Renal cortical epithelial cell (primary cell): ENCODE measurements at regions not wholly inside any gene's neighbourhood (a gene's known extent, or its start where the extent isn't known, plus 50 kb on each side); places are given as distances from the start of the nearest gene placed in this dataset.
"Not testable (repeated sequence)": the region's sequence is repeated elsewhere in the genome, so short reads cannot be mapped to it uniquely, and the experiment has no call there.

Source experiments
- DNase-seq: peaks from one replicate; pipeline ENCODE4 v3.0.0-alpha.2; 2011; ENCODE audit warnings: low read depth

DNA sequence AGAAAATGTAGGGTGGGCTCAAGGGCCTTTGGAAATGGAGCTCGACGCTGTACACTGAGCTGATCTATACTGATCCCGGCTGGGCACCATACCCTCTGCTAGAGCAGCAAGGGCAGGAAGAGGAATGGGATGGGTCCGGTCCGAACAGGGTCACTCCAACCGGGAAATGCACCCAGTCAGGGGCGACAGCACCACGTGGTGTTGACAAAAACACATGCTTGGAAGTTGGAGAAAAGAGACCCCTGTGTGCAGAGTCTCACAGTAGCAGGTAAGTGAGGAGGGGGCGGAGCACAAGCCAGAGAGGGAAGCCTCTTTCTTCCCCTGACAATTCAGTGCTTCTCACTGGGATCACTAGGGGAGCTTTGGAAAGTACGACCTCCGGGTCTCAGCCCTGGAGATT is 84.1 kb upstream of the ASB18 start:
- no peak for DNase-seq

DNA sequence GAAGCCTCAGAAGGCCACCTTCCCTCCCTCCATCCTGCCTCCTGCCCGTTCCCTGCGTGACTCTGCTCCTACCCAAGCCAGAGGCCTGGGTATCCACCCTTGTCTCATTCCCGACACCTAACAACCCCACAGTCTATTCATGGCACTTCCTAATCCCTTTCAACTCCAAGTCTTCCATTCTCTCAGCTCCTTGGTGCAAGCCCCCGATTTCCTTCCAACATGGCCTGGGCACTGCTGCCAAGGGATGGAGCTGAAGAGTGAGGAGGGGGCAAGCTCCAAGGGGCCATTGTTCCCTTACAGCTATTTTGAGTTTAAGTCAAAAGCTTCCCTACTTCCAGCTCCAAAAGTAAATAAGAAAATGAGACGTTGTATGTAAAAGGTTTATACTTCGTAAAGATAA is 84.8 kb upstream of the ASB18 start:
- DNase-seq: no peak

DNA sequence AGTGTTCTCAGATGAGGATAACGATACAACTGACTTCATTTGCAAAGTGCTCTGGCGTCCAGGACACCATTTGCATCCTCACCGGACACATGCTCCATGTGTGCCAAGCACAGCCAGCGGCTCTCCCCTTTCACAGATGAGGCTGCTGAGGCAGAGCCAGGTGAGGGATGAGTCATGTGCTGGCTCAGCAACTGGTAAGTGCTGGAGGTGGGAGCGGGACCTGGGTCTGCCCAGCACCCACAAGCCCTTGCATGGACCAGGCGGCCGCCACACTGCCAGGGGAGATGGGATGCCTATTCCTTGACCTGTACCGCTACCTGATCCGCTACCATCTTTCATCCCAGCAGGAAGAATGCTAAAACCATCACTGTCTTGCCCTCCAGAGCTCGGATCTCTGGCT is 86.2 kb upstream of the ASB18 start:
- no peak for DNase-seq

DNA sequence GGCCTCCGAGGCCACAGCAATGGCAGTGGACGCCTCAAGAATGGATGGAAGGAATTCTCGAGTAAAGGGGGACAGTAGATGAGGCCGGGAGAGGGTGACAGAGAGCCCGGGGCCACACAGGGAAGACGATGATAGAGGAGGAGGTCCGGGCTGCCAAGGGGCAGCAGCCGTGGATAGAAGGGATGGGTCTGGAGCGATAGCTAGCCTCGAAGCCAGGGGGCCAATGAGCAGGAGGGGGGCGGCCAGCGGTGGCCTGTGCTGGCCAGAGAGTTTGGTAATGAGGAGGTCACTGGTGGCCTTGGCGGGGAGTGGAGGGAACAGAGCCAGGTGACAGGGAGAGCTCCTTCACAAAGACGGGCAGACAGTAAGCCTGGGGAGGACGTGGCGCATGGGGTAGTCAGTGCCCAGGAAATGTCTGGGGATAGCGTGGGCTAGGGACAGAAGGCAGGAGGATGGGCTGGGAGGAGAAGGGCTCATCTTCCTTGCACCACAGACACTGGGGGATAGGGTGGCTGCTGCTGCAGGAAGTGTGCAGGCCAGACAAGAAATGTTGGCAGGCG is 87.8 kb upstream of the ASB18 start:
- DNase-seq: no peak

DNA sequence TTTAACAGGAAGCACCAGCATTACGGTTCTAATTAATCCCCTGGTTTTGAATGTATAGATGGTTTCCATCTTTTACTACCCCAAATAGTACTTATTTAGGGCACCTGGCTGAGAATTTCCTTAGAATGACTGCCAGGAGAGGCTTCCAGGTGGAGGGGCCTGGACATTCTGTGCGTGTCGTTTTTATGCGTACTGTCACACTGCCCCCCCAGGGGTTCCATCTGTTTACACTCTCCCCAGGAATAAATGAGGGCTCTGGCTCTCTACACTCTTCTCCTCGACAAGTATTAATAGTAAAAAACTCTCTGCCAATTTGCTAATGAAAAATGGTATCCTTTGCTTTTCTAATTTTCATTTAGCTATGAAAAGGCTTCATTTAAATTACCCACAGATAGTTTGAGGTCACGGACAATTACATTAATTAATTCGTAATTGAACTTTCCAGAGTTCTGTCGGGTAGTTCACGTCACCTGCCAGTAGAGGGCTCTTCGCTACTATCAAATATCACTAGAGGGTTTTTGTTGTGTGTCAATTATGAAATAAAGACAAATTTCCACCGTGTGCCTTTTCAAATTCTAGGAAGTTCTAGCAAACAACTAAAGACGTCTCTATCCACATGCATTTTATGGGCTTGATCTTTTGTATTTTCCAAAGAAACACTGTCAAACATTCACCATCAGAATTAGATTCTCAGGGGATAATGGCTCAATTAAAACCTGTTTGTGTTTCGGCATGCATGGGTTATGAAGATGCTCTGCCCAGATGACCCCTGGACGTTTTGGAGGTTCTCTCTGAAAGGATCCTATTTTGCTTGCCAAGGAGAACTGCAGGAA is 88.8 kb upstream of the ASB18 start:
- peak; percentile 14 for DNase-seq

DNA sequence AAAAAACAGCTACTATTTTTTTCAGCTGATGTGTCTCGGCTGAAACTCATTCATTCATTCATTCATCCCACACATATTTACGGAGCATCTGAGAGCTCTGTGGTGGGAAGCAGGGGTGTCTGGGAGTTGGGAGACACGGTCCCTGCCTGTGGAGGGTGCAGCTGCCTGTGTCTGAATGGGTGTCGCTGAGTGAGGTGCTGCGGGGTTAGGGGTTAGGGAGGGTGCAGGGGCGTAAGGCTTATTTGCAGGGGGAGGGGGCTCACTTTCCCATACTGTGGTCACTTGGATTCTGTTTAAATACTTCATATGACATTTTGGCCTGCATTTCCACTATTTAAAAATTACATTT is 89.4 kb upstream of the ASB18 start:
- no peak for DNase-seq

DNA sequence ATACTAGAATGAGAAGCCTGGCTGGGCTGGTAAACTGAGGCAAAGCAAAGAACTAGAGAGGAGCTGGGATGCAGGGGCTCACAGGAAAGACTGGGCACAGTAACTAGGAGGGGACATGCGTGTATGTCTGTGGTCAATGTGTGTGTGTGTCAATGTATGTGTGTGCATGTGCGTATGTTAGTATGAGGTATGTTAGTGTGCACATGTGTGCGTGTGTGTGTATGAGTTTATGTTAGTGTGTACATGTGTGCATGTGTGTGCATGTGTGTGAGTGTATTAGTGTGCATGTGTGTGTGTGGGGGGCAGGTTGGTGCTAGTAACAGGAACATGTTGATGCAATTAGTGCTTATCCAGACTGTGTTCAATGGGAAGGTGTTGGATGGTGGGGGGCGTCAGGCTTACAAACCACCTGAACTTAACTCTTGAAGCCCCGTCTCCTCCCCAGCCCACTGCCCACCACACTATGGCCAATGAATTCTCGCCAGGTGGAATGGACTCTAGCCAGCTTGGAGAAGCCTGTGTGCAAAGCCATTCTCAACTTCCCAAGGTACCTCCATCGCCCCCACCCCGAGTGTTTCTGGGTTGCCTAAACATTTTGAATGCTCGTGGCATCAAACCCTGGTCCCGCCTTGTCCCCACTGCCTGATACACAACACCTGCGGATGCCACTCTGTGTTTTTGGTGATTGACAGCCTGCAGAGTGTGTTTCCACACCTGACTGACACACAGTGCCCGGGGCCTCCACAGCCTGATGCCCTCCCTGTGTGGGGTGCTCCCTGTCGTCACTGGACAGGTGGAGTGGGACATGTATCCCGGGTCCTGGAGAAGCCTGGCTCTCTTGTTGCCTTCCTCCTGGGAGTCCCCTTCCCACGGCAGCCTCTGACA is 90.1 kb upstream of the ASB18 start:
- no peak for DNase-seq

DNA sequence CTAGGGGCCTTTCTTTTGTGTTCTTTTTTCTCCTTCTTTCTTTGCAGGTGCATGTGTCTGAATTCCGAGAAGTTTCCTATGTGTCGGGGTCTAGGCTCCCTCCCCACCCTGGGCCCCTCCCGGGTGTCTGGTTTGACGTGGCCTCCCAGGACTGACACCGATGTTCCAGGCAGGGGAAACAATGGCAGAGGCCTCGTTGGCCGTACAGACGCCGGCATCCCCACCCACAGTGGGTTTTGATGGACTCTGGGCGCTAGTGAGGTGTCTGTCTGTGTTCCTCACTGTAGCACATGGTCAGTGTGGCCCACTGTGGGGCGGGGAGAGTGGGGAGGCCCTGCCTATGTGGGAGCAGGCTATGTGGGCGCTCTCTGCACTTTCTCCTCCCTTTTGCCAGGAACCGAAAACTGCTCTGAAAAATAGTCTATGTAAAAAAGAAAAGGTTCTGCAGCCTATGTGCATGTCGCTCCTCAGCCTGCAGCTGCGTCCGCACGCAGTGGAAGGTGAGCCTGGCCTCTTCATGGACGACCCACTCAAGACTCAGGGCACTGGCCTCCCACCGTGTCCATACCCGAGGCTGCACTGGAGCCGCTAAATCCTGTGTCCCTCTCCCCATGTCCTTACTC is 90.9 kb upstream of the ASB18 start:
- DNase-seq: no peak

DNA sequence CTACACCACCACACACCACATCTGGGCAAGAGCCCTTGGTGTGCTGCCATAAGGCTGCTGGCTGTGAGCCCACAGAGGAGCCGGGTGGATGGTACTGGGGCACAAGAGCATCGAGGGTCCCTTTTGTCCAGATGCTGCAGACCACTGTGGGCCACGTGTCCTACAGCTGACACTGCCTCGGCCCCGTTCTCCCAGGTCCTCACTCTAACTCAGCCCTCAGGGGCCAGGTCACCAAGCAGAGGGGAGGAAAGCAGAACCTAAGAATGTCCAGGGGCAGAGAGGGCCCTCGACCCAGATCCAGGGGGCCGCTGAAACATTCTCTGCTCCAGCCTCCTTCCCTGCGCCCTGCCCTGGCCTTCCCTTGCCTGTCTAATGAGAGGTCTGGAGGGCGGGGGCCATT is 91.7 kb upstream of the ASB18 start:
- DNase-seq: no peak

DNA sequence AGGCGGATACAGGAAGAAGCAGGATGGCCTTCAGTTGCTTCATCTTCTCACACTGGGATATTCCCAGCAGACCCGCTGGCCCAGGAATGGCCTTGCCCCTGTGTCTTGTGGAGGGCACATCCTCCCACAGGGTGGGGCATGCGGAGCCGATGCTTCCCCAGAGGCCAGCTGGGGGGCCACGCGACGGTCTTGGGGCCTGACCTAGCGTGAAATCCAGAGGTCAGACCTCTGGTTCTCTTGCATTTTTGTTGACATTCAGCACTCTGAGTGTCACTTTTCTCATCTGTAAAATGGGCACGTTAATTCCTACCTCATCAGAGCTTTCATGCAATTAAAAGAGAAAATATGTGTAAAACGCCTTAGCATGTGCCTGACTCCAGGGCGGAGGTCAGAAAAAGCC is 92.1 kb upstream of the ASB18 start:
- not testable (repeated sequence) for DNase-seq

DNA sequence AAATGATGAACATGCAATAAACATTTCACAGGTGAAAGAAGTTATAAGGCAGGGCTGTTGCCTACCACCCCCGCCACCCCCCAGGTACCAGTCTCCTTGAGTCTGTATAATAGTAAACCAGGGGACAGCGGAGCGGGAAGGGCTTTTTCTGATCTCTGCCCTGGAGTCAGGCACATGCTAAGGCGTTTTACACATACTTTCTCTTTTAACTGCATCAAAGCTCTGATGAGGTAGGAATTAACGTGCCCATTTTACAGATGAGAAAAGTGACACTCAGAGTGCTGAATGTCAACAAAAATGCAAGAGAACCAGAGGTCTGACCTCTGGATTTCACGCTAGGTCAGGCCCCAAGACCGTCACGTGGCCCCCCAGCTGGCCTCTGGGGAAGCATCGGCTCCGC is 94.3 kb upstream of the ASB18 start:
- DNase-seq: not testable (repeated sequence)

DNA sequence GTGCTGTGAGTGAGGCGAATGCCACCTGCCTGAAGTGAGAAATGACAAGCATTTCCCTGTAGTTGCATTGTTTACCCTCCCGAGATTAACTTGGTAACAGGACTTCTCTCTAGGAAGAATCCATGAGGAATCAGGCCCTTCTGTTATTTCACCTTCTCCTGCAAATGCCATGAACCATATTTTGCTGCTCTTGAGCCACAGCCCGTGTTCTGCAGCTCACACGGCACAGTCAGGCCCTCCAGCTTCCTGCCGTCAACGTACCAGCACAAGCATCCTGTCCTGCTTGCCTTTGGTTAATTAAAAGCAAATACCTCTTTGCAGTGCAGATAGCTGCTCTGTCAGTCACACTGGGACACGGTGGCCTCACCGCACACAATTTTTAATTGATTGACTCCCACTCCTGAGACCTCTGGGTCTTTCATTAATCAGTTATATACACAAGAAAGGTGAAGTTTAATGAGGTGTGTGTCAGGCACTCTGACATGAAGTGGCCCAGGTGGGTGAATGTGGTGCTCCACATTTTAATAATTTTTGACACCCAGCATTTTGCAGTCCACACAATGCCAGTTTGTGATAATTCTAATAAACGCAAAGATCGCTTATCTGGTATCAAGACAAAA is 95.3 kb upstream of the ASB18 start:
- no peak for DNase-seq

DNA sequence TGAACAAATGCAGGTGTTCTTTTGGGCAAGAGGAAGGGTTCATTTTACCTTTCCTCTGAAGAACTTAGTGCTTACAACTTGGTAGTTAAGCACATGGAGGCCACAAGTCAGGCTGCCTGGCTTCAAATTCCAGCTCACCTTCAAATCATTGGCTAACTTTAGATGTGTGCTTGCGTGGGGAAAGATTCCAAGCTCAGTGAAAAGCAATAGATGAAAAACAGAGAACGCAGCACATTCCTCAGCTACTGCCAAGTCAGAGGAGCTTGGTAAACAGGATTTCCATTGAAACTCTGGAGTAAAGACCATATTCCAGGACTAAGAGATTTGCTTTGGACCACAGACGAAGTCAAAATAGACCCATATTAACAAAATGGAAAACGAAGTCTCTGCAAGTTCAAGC is 96.3 kb upstream of the ASB18 start:
- no peak for DNase-seq

DNA sequence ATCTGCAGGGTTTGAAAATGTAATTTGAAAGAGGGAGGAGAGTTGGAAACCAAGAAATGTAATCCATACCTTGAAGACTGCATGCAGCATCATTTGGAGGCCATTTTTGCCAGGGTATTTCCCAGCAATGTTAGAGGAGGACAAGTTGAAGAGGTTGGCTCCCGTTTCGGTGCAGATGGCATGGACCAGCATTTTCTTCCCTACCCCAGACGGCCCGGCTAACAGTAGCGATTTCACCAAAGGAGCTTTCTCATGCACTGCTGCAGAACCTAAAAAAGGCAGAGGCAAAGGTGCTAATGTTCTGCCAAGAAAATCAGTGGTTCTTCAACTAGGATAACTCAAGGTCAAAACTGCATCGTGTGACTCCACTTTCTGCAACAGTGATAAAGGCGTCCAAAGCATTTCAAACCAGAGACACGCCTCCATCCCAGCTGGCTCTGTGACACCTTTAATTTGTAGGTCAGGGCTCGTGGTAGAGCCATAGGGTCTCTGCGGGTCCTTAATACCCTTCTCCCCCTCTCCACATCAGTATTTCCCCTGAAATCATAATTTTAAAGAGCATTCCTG is 99.6 kb upstream of the ASB18 start:
- DNase-seq: no peak

DNA sequence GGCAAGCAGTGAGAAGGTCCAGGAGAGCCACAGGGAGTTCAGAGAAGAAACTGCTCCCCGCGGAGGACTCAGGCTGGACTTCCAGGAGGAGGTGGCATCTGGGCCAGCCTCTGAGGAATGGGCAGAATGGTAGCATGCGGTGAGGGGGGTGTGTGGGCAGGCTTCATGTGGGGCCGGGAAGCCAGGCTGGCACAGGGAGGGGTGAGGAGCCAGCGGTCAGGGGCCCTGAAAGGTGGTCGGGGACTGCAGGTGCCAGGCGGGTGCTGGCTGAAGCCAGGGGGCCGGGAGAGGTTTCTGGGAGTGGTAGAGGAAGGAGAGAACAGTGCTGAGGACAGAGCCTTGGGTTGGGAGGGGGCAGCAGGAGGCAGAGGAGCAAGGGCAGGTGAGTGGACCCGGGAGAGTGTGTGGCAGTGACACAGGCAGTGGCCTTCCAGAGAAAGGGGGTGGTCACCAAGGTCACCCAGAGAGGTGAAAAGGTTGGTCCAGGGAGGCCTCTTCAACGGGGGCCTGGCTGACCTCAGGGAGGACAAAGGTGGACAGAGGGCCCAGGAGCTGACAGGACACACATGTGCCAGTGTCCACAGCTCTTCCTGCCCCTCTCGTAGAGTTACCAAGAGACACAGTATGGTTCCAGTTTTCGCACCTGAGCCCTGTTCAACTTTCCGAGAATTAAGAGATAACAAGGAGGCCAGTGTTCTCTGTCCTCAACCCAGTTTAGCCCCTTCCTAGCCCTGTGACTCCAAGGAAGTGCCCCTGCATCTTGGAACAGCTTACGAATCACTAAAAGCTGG is 101.2 kb upstream of the ASB18 start:
- no peak for DNase-seq

DNA sequence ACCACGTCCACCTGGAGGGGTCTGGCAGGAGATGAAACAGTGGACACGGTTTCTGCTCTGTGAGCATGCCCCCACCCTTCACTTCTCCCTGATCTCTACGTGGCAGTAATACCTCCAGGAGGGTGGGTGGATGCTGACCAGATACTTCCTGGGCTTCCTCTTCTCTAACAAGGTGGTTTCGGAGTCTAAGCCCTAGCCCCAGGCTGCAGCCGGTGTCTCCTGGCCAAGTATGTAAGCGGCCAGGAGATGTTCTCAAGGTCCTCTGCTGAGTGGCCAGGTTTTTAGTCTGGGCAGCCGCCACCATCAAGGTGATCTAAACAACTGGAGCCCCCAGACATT is 101.8 kb upstream of the ASB18 start:
- DNase-seq: no peak

DNA sequence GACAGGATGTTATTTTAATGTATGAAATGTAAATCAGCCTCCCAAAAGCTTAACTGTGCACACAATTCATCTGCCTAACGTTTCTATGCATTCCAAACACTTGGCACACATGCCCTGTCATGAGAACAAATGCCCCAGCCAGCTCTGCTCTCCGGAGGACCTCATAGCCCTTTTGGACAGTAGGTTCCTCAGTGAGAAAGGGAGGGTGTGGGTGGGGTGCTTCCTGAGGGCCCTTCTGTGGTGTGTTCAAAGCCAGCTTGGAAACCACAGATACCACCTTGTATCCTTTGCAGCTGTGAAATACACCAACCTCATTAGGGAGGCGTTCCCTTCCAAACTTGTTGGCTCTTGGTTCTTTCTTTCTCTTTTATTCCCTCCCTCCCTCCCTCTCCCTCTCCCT is 102.2 kb upstream of the ASB18 start:
- no peak for DNase-seq

DNA sequence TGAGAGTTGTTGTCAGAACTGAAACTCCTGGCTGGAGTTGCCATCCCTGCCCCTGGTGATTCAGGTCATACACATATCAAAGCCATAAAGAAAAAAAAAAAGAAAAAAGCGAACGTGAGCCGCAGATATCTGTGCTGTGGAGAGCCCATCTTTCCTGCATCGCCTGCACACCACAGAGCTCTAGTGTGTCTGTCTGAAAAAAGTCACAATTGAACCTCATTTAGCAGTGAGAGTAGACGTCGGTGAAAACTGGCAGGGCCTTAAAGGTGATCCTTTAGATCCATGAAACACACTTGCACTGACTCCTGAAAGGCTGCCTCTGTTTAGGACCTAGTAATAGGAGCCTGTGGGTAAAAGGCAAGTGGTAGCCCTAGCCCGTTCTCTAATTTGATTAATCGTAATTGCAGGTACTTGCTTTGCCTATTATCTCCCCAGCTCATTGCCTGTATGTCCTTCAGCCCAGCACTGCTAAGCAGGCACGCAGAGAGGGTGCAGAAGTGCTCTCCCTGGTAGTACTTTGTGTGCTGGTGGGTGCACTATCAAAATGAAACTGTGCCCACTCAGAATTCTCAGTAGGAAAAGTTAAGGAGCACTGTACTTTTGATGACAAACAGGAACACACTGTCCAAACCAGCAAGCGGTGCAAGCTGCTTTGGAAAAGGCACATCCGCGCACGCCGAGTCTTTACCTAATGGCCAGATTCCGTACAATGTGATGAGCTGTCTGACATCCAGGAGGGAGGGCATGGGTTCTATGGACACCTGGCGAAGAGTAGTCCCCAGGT is 103.5 kb upstream of the ASB18 start:
- no peak for DNase-seq

DNA sequence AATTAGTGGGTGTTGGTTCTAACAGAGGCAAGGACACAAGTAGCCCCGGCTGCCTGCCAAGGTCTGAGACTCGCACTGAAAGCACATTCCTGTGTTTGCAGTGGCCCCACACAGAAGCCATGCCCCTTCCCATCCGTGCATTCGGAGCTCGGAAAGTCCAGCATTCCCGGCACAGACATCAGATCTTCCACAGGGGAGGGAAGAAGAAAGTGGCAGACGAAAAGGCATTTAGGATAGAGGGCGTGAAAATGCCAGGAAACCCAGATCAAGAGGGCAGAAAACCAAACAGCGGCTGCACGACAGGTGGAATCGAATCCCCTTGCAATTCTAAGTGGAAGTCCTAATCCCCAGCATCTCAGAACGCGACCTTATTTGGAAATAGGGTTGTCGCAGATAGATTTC is 105.5 kb upstream of the ASB18 start:
- DNase-seq: no peak

DNA sequence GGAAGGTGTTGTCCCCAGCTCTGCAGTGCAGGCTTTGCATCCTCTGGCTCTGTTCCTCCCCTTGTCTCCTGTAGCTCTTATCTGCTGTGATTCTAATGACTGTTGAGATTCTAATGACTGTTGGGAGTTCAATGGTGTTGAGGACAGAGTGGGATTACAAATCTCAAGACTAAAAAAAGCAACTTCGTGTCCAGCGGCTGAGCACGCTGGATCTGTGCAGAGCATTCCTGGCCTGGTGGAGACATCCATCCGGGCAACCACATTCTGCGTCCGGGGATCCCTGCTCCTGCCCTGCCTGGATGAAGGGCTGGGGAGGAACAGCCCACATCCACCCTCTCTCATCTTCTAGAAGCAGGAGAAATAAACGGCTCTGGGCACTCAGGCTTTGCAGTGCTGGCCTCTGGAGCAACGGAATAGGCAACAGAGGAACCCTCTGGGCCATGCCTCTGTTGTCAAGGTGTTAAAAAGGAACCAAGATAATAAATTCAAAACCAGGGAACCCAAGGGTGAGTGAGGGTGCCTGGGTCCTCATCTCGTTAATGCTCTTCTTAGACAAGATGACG is 106.7 kb upstream of the ASB18 start:
- no peak for DNase-seq
